Testis (tissue), 2 donors: ENCODE measurements at regions not wholly inside any gene's neighbourhood (a gene's known extent, or its start where the extent isn't known, plus 50 kb on each side); places are given as distances from the start of the nearest gene placed in this dataset.

Source experiments
- DNase-seq: peaks from one replicate; pipeline ENCODE4 v3.0.0-alpha.2; 2019
- H3K27ac ChIP-seq, 2 donors: fragments of 200-600 bp; sonication (generic); one replicate each; pipeline ENCODE4 v1.5.1; 2019
- H3K27me3 ChIP-seq: fragments of 200-600 bp; sonication (generic); one replicate; pipeline ENCODE4 v1.5.1; 2019
- H3K36me3 ChIP-seq: fragments of 200-600 bp; sonication (generic); one replicate; pipeline ENCODE4 v1.5.1; 2017; ENCODE audit warnings: low read depth; ENCODE audit errors: missing control alignments
- H3K4me1 ChIP-seq: fragments of 200-600 bp; sonication (generic); one replicate; pipeline ENCODE4 v1.5.1; 2019
- H3K4me3 ChIP-seq, 2 donors: fragments of 200-600 bp; sonication (generic); one replicate each; pipeline ENCODE4 v1.5.1; 2017 to 2019
- H3K9me3 ChIP-seq: fragments of 200-600 bp; sonication (generic); one replicate; pipeline ENCODE4 v1.5.1; 2017
- POLR2A ChIP-seq: fragments of 450-650 bp; IDR thresholded peaks from one replicate; pipeline ENCODE4 v1.6.1; 2017; ENCODE audit warnings: antibody characterized with exemption, mild to moderate bottlenecking, moderate library complexity
- WGBS, 2 donors: methylation state at CpG; one replicate each; pipeline ENCODE4 v1.1.5; 2018; 5-methylcytosine and 5-hydroxymethylcytosine counted together
- intact Hi-C: fragments of 100-400 bp; cut with DNase I; formaldehyde crosslinking; loops from one replicate; pipeline ENCODE4 v1.15.1; 2023; ENCODE audit warnings: low total_unique reads
- TF ChIP-seq, protein P1 (sequence below), 3 experiments: fragments of 450-650 bp in 2 of 3; fragments of 200-600 bp in 1 of 3; sonication (generic) in 1 of 3; IDR thresholded peaks; one replicate each; pipeline ENCODE4 v1.5.1; 2016 to 2019; ENCODE audit warnings: antibody characterized with exemption in 3 of 3, mild to moderate bottlenecking in 2 of 3, moderate library complexity in 1 of 3

DNA sequence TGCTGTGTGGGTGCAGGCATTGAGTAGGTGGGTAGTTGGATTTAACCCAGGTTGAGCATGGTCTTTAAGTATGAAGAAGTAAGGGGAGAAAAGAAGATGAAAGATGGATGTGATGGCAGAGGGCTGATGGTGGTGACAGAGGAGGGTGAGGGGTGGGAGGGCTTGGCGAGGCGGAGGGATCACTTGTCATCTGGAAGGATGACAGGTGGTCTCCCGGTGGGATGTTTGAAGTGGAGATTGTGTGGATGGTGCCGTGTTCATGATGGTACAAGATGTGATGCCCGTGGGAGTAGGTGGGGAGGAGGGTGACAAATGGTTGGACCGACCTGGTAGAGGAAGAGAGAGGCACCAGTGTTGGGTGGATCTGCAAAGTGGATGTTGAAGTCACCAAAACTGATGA is 208.8 kb downstream of the RPLP1 start:
- Histone ChIP-seq H3K36me3 (no peaks in the 10 kb centered on the region), H3K27me3 (no peaks in the 10 kb centered on the region), H3K4me1 (peaks cover 17% of the 10 kb centered on the region), H3K4me3 (no peak overlapping the region), H3K9me3 (no peaks in the 10 kb centered on the region), H3K27ac (no peak overlapping the region)
- TF ChIP-seq POLR2A: no peak
- TF ChIP-seq, protein P1, sequence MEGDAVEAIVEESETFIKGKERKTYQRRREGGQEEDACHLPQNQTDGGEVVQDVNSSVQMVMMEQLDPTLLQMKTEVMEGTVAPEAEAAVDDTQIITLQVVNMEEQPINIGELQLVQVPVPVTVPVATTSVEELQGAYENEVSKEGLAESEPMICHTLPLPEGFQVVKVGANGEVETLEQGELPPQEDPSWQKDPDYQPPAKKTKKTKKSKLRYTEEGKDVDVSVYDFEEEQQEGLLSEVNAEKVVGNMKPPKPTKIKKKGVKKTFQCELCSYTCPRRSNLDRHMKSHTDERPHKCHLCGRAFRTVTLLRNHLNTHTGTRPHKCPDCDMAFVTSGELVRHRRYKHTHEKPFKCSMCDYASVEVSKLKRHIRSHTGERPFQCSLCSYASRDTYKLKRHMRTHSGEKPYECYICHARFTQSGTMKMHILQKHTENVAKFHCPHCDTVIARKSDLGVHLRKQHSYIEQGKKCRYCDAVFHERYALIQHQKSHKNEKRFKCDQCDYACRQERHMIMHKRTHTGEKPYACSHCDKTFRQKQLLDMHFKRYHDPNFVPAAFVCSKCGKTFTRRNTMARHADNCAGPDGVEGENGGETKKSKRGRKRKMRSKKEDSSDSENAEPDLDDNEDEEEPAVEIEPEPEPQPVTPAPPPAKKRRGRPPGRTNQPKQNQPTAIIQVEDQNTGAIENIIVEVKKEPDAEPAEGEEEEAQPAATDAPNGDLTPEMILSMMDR (IDR thresholded peaks at IDR 0.05): no peak
- DNase-seq: no peak
- WGBS, 2 donors: 83 to 94% methylated on average over 6 of the region's 6 CpGs
- intact Hi-C loops: no loop called here

DNA sequence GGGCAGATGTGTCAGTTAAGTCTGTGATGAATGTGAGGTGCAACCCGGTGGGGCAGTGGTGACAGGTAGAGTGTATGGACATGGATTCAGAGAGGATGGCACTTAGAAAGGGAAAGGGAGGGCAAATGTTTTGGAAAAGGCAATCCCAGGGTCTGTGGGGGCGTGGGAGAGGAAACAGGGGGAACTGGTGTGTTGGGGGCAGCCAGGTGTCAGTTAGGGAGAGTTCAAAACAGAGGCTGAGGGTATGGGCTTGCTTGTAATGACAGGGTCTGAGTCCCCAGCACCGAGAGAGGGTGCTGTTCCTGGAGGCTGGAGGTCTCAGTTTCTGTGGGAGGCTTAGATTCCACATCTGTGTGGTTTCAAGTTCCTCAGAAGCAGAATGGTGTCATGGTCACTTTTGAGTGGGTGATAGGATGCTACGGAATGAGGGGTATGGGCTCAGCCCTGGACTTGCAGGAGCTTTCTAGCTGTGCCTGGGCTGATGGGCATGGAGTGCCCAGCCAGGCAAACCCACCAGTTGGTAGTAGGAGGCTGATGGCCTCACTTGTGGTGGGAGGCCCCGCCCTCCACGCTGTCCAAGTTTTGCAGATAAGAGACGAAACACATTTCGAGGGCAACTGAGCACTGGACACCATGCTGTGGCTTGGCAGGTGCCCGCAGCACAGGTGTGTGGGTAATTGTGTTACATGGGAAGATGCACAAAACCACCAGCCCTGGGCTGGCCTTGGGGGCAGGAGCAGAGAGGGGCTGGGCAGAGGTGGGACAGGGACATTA is 209.4 kb downstream of the RPLP1 start:
- Histone ChIP-seq H3K36me3 (no peaks in the 10 kb centered on the region), H3K27ac (no peak overlapping the region), H3K9me3 (no peaks in the 10 kb centered on the region), H3K27me3 (no peaks in the 10 kb centered on the region), H3K4me1 (peaks cover 18% of the 10 kb centered on the region), H3K4me3 (no peak overlapping the region)
- DNase-seq: no peak
- TF ChIP-seq, protein P1 (IDR thresholded peaks at IDR 0.05): no peak
- no peak for TF ChIP-seq POLR2A
- 77 to 82% methylated on average over 7 to 9 of the region's 9 CpGs for WGBS, 2 donors
- intact Hi-C loops: no loop called here

DNA sequence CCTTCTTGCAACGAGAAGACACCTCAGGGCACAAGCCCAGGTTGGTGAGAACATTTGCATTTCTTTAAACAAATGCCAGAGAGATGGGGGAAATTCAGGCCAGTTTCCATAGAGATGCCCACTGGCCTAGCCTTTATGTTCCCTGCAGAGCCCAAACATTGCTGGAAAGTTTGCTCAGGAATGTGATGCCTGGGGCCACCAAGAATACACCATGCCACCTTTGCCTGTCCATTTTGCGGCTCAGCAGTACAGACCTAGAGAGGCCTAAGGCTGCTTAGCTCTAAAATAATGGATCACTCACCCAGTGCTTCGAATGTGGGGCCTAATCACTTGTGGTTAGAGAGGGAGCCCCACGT is 210.0 kb downstream of the RPLP1 start:
- Histone ChIP-seq H3K36me3 (no peaks in the 10 kb centered on the region), H3K4me3 (no peak overlapping the region), H3K9me3 (no peaks in the 10 kb centered on the region), H3K27ac (no peak overlapping the region), H3K27me3 (no peaks in the 10 kb centered on the region), H3K4me1 (peaks cover 18% of the 10 kb centered on the region)
- intact Hi-C loops: no loop called here
- TF ChIP-seq, protein P1 (IDR thresholded peaks at IDR 0.05): no peak
- TF ChIP-seq POLR2A: no peak
- 89% methylated on average over 4 of the region's 4 CpGs for WGBS, 2 donors
- no peak for DNase-seq

DNA sequence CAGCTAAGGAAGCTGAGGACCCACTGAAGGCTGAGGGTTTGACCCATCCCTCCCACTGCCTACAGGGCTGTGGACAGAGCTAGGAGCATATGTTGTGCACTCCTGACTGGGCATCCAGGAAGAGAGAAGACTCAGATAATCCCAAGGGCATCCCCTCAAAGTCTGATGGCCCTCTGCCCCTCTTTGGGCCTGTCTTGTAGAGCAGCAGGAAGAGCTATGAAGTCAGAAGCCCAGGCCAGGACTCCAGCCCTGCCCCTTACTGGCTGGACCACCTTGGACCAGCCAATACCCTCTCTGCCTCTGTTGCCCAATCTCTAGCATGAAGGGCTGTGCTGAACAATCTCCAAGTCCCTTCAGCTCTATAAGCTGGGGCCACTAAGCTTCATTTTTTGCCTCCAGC is 210.8 kb downstream of the RPLP1 start:
- DNase-seq: no peak
- Histone ChIP-seq H3K36me3 (no peaks in the 10 kb centered on the region), H3K4me1 (peaks cover 18% of the 10 kb centered on the region), H3K9me3 (no peaks in the 10 kb centered on the region), H3K27ac (no peak overlapping the region), H3K27me3 (no peaks in the 10 kb centered on the region), H3K4me3 (no peak overlapping the region)
- no peak for TF ChIP-seq POLR2A
- TF ChIP-seq, protein P1 (IDR thresholded peaks at IDR 0.05): no peak
- intact Hi-C loops: no loop called here

DNA sequence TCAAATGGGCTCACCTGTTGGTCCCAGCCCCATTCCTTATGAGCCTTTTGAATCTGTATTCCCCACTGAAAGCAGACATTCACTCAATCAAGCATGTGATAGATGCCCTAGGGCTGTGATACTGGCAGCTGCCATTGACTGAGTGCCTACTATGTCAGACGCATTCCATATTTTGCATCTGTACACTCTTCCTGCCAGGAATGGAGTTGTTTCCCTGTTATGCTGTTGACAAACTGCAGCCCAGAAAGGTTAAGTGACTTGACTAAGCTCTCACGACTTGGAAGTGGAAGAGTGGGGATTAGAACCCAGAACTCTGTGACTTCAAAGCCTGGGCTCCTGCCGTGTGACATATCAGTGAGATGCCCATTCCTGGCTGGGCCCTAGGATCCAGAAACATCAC is 211.4 kb downstream of the RPLP1 start:
- no peaks in the 10 kb centered on the region for H3K27me3 ChIP-seq
- H3K36me3 ChIP-seq: no peaks in the 10 kb centered on the region
- H3K4me3 ChIP-seq: no peak overlapping the region
- H3K9me3 ChIP-seq: no peaks in the 10 kb centered on the region
- intact Hi-C loops: no loop called here
- no peak overlapping the region for H3K27ac ChIP-seq
- TF ChIP-seq POLR2A: no peak
- TF ChIP-seq, protein P1 (IDR thresholded peaks at IDR 0.05): no peak
- 83 to 96% methylated on average over 2 to 3 of the region's 3 CpGs for WGBS, 2 donors
- peaks cover 18% of the 10 kb centered on the region for H3K4me1 ChIP-seq
- no peak for DNase-seq
